ENCODE measurements at regions not wholly inside any gene's neighbourhood (a gene's known extent, or its start where the extent isn't known, plus 50 kb on each side); places are given as distances from the start of the nearest gene placed in this dataset.

- TF ChIP-seq CTCF (IDR thresholded peaks at IDR 0.05): no peak
- TF ChIP-seq EZH2 (IDR thresholded peaks at IDR 0.05; ENCODE audit: borderline replicate concordance, insufficient read depth, low read depth, low read length, poor library complexity, severe bottlenecking): no peak
Measured at GRCh38 chr5:167863883-167864282, 427.6 kb upstream of the WWC1 start.
